H4 (cell line): ENCODE measurements at regions not wholly inside any gene's neighbourhood (a gene's known extent, or its start where the extent isn't known, plus 50 kb on each side); places are given as distances from the start of the nearest gene placed in this dataset.
"Not testable (repeated sequence)": the region's sequence is repeated elsewhere in the genome, so short reads cannot be mapped to it uniquely, and the experiment has no call there.

ENCODE experiments used
- DNase-seq: peaks from one replicate; pipeline ENCODE4 v3.0.0-alpha.2; 2015; ENCODE audit warnings: low spot score

GRCh38 chr20:48124960-48125359 is 339.7 kb upstream of the SULF2 start:
- DNase-seq: no peak

- no peak for DNase-seq
These were observed 339.0 kb upstream of the SULF2 start for GRCh38 chr20:48124181-48124782.

GRCh38 chr20:48120120-48120519 is 334.8 kb upstream of the SULF2 start:
- no peak for DNase-seq

GRCh38 chr20:48119389-48119788 is 334.1 kb upstream of the SULF2 start:
- DNase-seq: not testable (repeated sequence)

- DNase-seq: no peak
These were observed 330.2 kb upstream of the SULF2 start for GRCh38 chr20:48115502-48115901.

- DNase-seq: no peak
These were observed 322.3 kb upstream of the SULF2 start for GRCh38 chr20:48107560-48107959.

- no peak for DNase-seq
These were observed 321.1 kb upstream of the SULF2 start for GRCh38 chr20:48106428-48106827.

- no peak for DNase-seq
These were observed 320.2 kb upstream of the SULF2 start for GRCh38 chr20:48105526-48105925.

GRCh38 chr20:48102931-48103660 is 317.8 kb upstream of the SULF2 start:
- no peak for DNase-seq

GRCh38 chr20:48102076-48102787 is 317.0 kb upstream of the SULF2 start:
- no peak for DNase-seq

GRCh38 chr20:48100483-48100882 is 315.2 kb upstream of the SULF2 start:
- DNase-seq: no peak

- DNase-seq: no peak
These were observed 313.6 kb upstream of the SULF2 start for GRCh38 chr20:48098866-48099265.

- DNase-seq: no peak
These were observed 312.8 kb upstream of the SULF2 start for GRCh38 chr20:48098099-48098498.

- DNase-seq: no peak
These were observed 311.9 kb upstream of the SULF2 start for GRCh38 chr20:48096957-48097890.

GRCh38 chr20:48096212-48096875 is 311.1 kb upstream of the SULF2 start:
- no peak for DNase-seq

- DNase-seq: no peak
These were observed 309.7 kb upstream of the SULF2 start for GRCh38 chr20:48094944-48095343.

GRCh38 chr20:48094196-48094749 is 309.0 kb upstream of the SULF2 start:
- DNase-seq: no peak

- no peak for DNase-seq
These were observed 307.5 kb upstream of the SULF2 start for GRCh38 chr20:48092596-48093280.

- no peak for DNase-seq
These were observed 305.5 kb upstream of the SULF2 start for GRCh38 chr20:48090784-48091183.

GRCh38 chr20:48090314-48090713 is 305.0 kb upstream of the SULF2 start:
- DNase-seq: no peak
